BJ (cell line): ENCODE measurements at regions not wholly inside any gene's neighbourhood (a gene's known extent, or its start where the extent isn't known, plus 50 kb on each side); places are given as distances from the start of the nearest gene placed in this dataset.

Experiments
- CTCF ChIA-PET: fragments of 350-600 bp; formaldehyde crosslinking; extraction: SDS; loops from one replicate; lab custom pipeline; 2021; ENCODE audit warnings: antibody characterized with exemption, inconsistent platforms; lab: Yijun Ruan, JAX
- POLR2A ChIA-PET: fragments of 300-600 bp; sonication (Branson Sonifier 250); formaldehyde crosslinking; extraction: SDS; loops from one replicate; lab custom pipeline; 2021; ENCODE audit warnings: antibody characterized with exemption; lab: Charles Lee
- DNase-seq: peaks from one replicate; pipeline ENCODE4 v3.0.0-alpha.2; 2011; ENCODE audit warnings: low read depth
- H3K27me3 ChIP-seq: 2 replicates; pipeline ENCODE4 v1.6.0; 2011; ENCODE audit warnings: low read length; ENCODE audit not compliant: control insufficient read depth, insufficient read depth
- H3K36me3 ChIP-seq: 2 replicates; pipeline ENCODE4 v1.5.1; 2011; ENCODE audit warnings: low read length; ENCODE audit not compliant: control insufficient read depth, insufficient read depth
- H3K4me3 ChIP-seq: 2 replicates; pipeline ENCODE4 v1.5.1; 2011; ENCODE audit warnings: low read depth, mild to moderate bottlenecking, control low read depth, low read length
- CTCF ChIP-seq: IDR thresholded peaks from 2 replicates; pipeline ENCODE4 v1.5.1; 2011; ENCODE audit warnings: low read depth, mild to moderate bottlenecking, control low read depth, inconsistent platforms, low read length, moderate library complexity; ENCODE audit not compliant: insufficient read depth

GRCh38 chr10:88032566-88032965, 169.1 kb downstream of the PTEN start:
- ChIA-PET CTCF (interaction anchor here (1.1 kb wide), 1 partner anchor 17 kb away, joined by 3 read pairs; no protein-coding TSS in a partner anchor), POLR2A (interaction anchor here (0.6 kb wide), 1 partner anchor 166 kb away, joined by 3 read pairs; no protein-coding TSS in a partner anchor)
- TF ChIP-seq CTCF, result no peak
- H3K36me3 ChIP-seq, result no peaks in the 10 kb centered on the region
- no peak overlapping the region for H3K4me3 ChIP-seq
- no peaks in the 10 kb centered on the region for H3K27me3 ChIP-seq
- DNase-seq, result no peak

GRCh38 chr10:88033385-88033784, 170.0 kb downstream of the PTEN start:
- no peaks in the 10 kb centered on the region for H3K36me3 ChIP-seq
- DNase-seq, result no peak
- no peak overlapping the region for H3K4me3 ChIP-seq
- POLR2A ChIA-PET, result no interaction called here
- H3K27me3 ChIP-seq, result no peaks in the 10 kb centered on the region
- no peak for TF ChIP-seq CTCF
- CTCF ChIA-PET, result interaction anchor here (0.6 to 1.1 kb wide), 2 partner anchors 18 to 127 kb away, joined by 3 read pairs; no protein-coding TSS in a partner anchor

GRCh38 chr10:88033793-88034192, 170.4 kb downstream of the PTEN start:
- ChIA-PET POLR2A (no interaction called here), CTCF (no interaction called here)
- Histone ChIP-seq H3K27me3 (no peaks in the 10 kb centered on the region), H3K36me3 (no peaks in the 10 kb centered on the region), H3K4me3 (no peak overlapping the region)
- no peak for DNase-seq
- no peak for TF ChIP-seq CTCF

GRCh38 chr10:88036126-88036525, 172.7 kb downstream of the PTEN start:
- ChIA-PET POLR2A (no interaction called here), CTCF (no interaction called here)
- no peak for DNase-seq
- H3K4me3 ChIP-seq, result no peak overlapping the region
- TF ChIP-seq CTCF, result no peak
- no peaks in the 10 kb centered on the region for H3K36me3 ChIP-seq
- H3K27me3 ChIP-seq, result no peaks in the 10 kb centered on the region

- no peak for DNase-seq
- POLR2A ChIA-PET, result no interaction called here
- no peak overlapping the region for H3K4me3 ChIP-seq
- TF ChIP-seq CTCF, result no peak
- no peaks in the 10 kb centered on the region for H3K36me3 ChIP-seq
- no peaks in the 10 kb centered on the region for H3K27me3 ChIP-seq
- CTCF ChIA-PET, result no interaction called here
These were observed 174.2 kb downstream of the PTEN start for GRCh38 chr10:88037623-88038022.
